HEK293T (cell line): ENCODE measurements at regions not wholly inside any gene's neighbourhood (a gene's known extent, or its start where the extent isn't known, plus 50 kb on each side); places are given as distances from the start of the nearest gene placed in this dataset.

Source experiments
- FOXM1 ChIP-seq: fragments of 450-650 bp; IDR thresholded peaks from 2 replicates; pipeline ENCODE4 v1.6.1; 2017; ENCODE audit warnings: mild to moderate bottlenecking, borderline replicate concordance
- LEF1 ChIP-seq: fragments of 450-650 bp; IDR thresholded peaks from 2 replicates; pipeline ENCODE4 v1.6.1; 2017; ENCODE audit warnings: mild to moderate bottlenecking, borderline replicate concordance
- SP1 ChIP-seq: fragments of 450-650 bp; IDR thresholded peaks from 2 replicates; pipeline ENCODE4 v1.6.1; 2017
- SUZ12 ChIP-seq: fragments of 450-650 bp; IDR thresholded peaks from 2 replicates; pipeline ENCODE4 v1.6.1; 2016; ENCODE audit warnings: mild to moderate bottlenecking

DNA sequence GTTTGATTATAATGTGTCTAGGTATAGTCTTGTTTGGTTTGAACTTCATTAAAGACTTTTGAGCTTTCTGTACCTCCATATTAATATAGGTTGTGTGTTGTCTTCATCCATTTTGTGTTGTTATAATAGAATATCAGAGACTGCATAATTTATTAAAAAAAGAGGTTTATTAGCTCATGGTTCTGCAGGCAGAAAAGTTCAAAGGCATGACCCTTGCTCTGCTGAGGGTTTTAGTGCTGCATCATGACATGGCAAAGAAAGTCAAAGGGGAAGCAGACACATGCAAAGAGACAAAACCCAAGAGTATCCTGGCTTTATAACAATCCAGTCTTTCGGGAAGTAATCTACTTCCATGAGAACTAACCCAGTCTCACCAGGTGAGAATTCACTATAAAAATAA lies 358.2 kb downstream of the EDEM1 start:
- TF ChIP-seq SUZ12 (no peak), FOXM1 (no peak), LEF1 (no peak), SP1 (no peak)
